Smooth muscle cell (in vitro differentiated cells): ENCODE measurements at regions not wholly inside any gene's neighbourhood (a gene's known extent, or its start where the extent isn't known, plus 50 kb on each side); places are given as distances from the start of the nearest gene placed in this dataset.

Source experiments
- DNase-seq: peaks from one replicate; lab custom pipeline; 2025; ENCODE audit not compliant: unreplicated experiment; lab: John Stamatoyannopoulos, UW
- H2AFZ ChIP-seq: fragments of 200-600 bp; sonication (generic); 2 replicates; pipeline ENCODE4 v1.6.0; 2016; ENCODE audit warnings: antibody characterized with exemption, low read depth, mild to moderate bottlenecking
- H3F3A ChIP-seq: fragments of 200-600 bp; sonication (generic); 2 replicates; pipeline ENCODE4 v1.6.0; 2017; ENCODE audit warnings: antibody characterized with exemption, low read depth
- H3K27ac ChIP-seq: fragments of 200-600 bp; sonication (generic); 2 replicates; pipeline ENCODE4 v1.5.1; 2016; ENCODE audit warnings: low read depth, mild to moderate bottlenecking
- H3K27me3 ChIP-seq: fragments of 200-600 bp; sonication (generic); 2 replicates; pipeline ENCODE4 v1.6.1; 2016; ENCODE audit warnings: low read depth, mild to moderate bottlenecking
- H3K36me3 ChIP-seq: fragments of 200-600 bp; sonication (generic); 2 replicates; pipeline ENCODE4 v1.5.1; 2016; ENCODE audit warnings: low read depth
- H3K4me1 ChIP-seq: fragments of 200-600 bp; sonication (generic); 2 replicates; pipeline ENCODE4 v1.5.1; 2016; ENCODE audit warnings: low read depth
- H3K4me2 ChIP-seq: fragments of 200-600 bp; sonication (generic); 2 replicates; pipeline ENCODE4 v1.6.0; 2016; ENCODE audit warnings: mild to moderate bottlenecking
- H3K4me3 ChIP-seq: fragments of 200-600 bp; sonication (generic); 2 replicates; pipeline ENCODE4 v1.5.1; 2016; ENCODE audit warnings: mild to moderate bottlenecking
- H3K79me2 ChIP-seq: fragments of 200-600 bp; sonication (generic); 2 replicates; pipeline ENCODE4 v1.6.0; 2016; ENCODE audit warnings: low read depth, mild to moderate bottlenecking
- H3K9ac ChIP-seq: fragments of 200-600 bp; sonication (generic); 2 replicates; pipeline ENCODE4 v1.6.0; 2016; ENCODE audit warnings: low read depth
- H3K9me3 ChIP-seq: fragments of 200-600 bp; sonication (generic); replicated peaks from 2 replicates; pipeline ENCODE4 v1.5.1; 2016; ENCODE audit warnings: low read depth
- H4K20me1 ChIP-seq: fragments of 200-600 bp; sonication (generic); 2 replicates; pipeline ENCODE4 v1.6.0; 2016; ENCODE audit warnings: low read depth
- WGBS: methylation state at CpG from one replicate; pipeline ENCODE4 v1.1.7; 2016; ENCODE audit warnings: low lambda C conversion rate; 5-methylcytosine and 5-hydroxymethylcytosine counted together
- TF ChIP-seq, protein P1 (sequence below): fragments of 200-600 bp; sonication (generic); IDR thresholded peaks from 2 replicates; pipeline ENCODE4 v1.5.1; 2017; ENCODE audit warnings: borderline replicate concordance, mild to moderate bottlenecking, antibody characterized with exemption; ENCODE audit not compliant: insufficient read depth, poor library complexity, severe bottlenecking

DNA sequence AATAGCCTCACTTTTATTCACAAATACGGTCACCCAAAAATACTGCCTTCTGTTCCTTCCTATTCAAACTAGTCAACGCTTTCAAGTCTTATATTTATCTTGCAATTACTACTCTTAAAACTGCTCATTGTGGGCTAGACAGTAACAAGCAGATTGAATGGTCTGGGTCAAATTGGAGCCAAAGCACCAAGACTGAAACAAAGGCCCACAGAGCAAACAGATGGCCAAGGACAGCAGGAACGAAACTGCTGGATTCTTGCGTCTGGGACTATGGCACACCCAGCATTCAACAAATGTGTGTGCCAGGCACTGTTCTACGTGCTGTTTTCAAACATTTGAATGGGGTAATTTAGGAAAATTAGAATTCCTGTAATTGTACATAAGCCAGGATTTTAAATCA lies 250.1 kb upstream of the PSMD7 start:
- Histone ChIP-seq H3K4me3 (no peak overlapping the region), H3K36me3 (no peaks in the 10 kb centered on the region), H3K9me3 (no peaks in the 10 kb centered on the region), H2AFZ (no peak overlapping the region), H3K9ac (no peak overlapping the region), H3K4me2 (no peak overlapping the region), H3F3A (no peaks in the 10 kb centered on the region), H4K20me1 (no peaks in the 10 kb centered on the region), H3K4me1 (no peaks in the 10 kb centered on the region), H3K79me2 (no peaks in the 10 kb centered on the region), H3K27me3 (peaks cover 3% of the 10 kb centered on the region), H3K27ac (no peak overlapping the region)
- DNase-seq = no peak
- TF ChIP-seq, protein P1, sequence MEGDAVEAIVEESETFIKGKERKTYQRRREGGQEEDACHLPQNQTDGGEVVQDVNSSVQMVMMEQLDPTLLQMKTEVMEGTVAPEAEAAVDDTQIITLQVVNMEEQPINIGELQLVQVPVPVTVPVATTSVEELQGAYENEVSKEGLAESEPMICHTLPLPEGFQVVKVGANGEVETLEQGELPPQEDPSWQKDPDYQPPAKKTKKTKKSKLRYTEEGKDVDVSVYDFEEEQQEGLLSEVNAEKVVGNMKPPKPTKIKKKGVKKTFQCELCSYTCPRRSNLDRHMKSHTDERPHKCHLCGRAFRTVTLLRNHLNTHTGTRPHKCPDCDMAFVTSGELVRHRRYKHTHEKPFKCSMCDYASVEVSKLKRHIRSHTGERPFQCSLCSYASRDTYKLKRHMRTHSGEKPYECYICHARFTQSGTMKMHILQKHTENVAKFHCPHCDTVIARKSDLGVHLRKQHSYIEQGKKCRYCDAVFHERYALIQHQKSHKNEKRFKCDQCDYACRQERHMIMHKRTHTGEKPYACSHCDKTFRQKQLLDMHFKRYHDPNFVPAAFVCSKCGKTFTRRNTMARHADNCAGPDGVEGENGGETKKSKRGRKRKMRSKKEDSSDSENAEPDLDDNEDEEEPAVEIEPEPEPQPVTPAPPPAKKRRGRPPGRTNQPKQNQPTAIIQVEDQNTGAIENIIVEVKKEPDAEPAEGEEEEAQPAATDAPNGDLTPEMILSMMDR = no peak
- 90% methylated on average over 5 of the region's 5 CpGs for WGBS

DNA sequence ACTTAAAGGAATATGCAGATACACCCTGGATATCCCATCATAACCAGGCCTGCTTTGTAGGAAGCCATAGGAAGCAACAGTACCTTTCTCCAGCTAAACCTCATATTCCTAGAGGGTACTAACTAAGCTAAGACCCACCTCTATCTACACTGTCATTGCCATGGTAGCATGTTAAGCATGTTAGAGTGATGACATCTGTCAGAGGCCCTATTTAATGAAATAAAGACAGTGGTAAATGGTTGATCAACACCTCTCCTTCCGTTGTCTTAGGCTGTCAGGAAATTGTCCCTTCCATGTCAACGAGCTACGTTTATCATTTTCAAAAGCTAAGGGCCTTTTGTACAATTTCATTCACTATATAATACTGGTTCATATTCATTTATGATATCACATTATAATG lies 251.1 kb upstream of the PSMD7 start:
- Histone ChIP-seq H3F3A (no peaks in the 10 kb centered on the region), H3K4me1 (no peaks in the 10 kb centered on the region), H3K79me2 (no peaks in the 10 kb centered on the region), H3K36me3 (no peaks in the 10 kb centered on the region), H2AFZ (no peak overlapping the region), H3K9me3 (no peaks in the 10 kb centered on the region), H3K4me2 (no peak overlapping the region), H3K27me3 (peaks cover 3% of the 10 kb centered on the region), H4K20me1 (no peaks in the 10 kb centered on the region), H3K27ac (no peak overlapping the region), H3K4me3 (no peak overlapping the region), H3K9ac (no peak overlapping the region)
- WGBS = 94% methylated on average over 3 of the region's 3 CpGs
- DNase-seq = no peak
- TF ChIP-seq, protein P1 = no peak

DNA sequence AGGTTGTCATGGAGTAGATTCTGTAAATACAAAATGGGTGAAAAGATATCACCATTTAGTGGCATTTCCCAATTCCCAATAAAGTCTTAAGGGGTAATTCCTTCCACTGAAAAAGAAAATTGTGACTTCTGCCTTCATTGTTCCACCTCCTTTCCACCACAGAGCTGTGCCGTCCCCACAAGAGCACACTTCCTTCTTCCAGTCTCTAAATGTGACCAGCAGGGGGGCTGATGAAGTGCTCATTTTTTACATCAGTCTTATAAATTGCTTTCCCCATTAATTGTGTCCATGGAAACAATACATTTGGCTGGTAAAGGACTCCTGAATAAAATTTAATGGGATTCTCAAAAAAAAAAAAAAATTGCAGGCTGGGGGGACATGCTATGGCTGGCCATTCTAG lies 260.8 kb upstream of the PSMD7 start:
- TF ChIP-seq, protein P1 = peak; percentile 34
- no peaks in the 10 kb centered on the region for H3K9me3 ChIP-seq
- H3K9ac ChIP-seq = no peak overlapping the region
- H3K4me1 ChIP-seq = peaks cover 26% of the 10 kb centered on the region
- no peaks in the 10 kb centered on the region for H4K20me1 ChIP-seq
- no peaks in the 10 kb centered on the region for H3K27me3 ChIP-seq
- no peaks in the 10 kb centered on the region for H3K79me2 ChIP-seq
- H3K27ac ChIP-seq = no peak overlapping the region
- no peaks in the 10 kb centered on the region for H3F3A ChIP-seq
- H2AFZ ChIP-seq = no peak overlapping the region
- no peak for DNase-seq
- no peak overlapping the region for H3K4me3 ChIP-seq
- no peaks in the 10 kb centered on the region for H3K36me3 ChIP-seq
- no peak overlapping the region for H3K4me2 ChIP-seq
- WGBS = 20% methylated on average over 1 of the region's 1 CpG

DNA sequence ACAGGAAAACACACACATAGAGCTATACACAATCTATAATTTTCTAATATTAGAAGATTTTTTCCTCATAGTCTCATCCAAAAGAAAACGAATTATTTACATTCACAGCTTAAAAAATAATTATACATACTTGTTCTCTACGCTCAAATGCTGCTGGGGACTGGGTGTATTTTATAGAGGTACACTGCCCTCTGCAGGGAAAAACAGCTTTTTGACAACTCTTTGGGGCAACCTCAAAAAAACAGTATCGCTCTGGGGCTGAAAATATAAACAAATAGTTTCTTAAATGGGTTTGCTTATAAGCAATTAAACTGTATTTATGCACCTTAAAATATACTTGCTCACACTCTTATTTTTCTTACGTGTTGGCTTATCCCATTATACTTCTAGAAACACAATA lies 261.8 kb upstream of the PSMD7 start:
- peaks cover 26% of the 10 kb centered on the region for H3K4me1 ChIP-seq
- H3K4me2 ChIP-seq = no peak overlapping the region
- no peaks in the 10 kb centered on the region for H3K27me3 ChIP-seq
- H3K9ac ChIP-seq = no peak overlapping the region
- 8% methylated on average over 4 of the region's 4 CpGs for WGBS
- H3K27ac ChIP-seq = no peak overlapping the region
- TF ChIP-seq, protein P1 = peak; percentile 48
- H3F3A ChIP-seq = no peaks in the 10 kb centered on the region
- no peak overlapping the region for H3K4me3 ChIP-seq
- H2AFZ ChIP-seq = no peak overlapping the region
- H4K20me1 ChIP-seq = no peaks in the 10 kb centered on the region
- no peaks in the 10 kb centered on the region for H3K79me2 ChIP-seq
- H3K36me3 ChIP-seq = no peaks in the 10 kb centered on the region
- no peak for DNase-seq
- no peaks in the 10 kb centered on the region for H3K9me3 ChIP-seq
